Neural progenitor cell (in vitro differentiated cells): ENCODE measurements at regions not wholly inside any gene's neighbourhood (a gene's known extent, or its start where the extent isn't known, plus 50 kb on each side); places are given as distances from the start of the nearest gene placed in this dataset.

Experiments used
- DNase-seq: peaks from one replicate; pipeline ENCODE4 v3.0.0-alpha.2; 2016; ENCODE audit warnings: low spot score
- H2AFZ ChIP-seq: fragments of 200-600 bp; sonication (generic); replicated peaks from 2 replicates; pipeline ENCODE4 v1.6.1; 2016; ENCODE audit warnings: antibody characterized with exemption
- H3F3A ChIP-seq: fragments of 200-600 bp; sonication (generic); 2 replicates; pipeline ENCODE4 v1.6.1; 2016; ENCODE audit warnings: antibody characterized with exemption, low read depth
- H3K27ac ChIP-seq: fragments of 200-600 bp; sonication (generic); 2 replicates; pipeline ENCODE4 v1.5.1; 2016; ENCODE audit warnings: mild to moderate bottlenecking
- H3K27me3 ChIP-seq: fragments of 200-600 bp; sonication (generic); 2 replicates; pipeline ENCODE4 v1.6.1; 2016; ENCODE audit warnings: mild to moderate bottlenecking, moderate library complexity
- H3K36me3 ChIP-seq: fragments of 200-600 bp; sonication (generic); 2 replicates; pipeline ENCODE4 v1.5.1; 2016
- H3K4me1 ChIP-seq: fragments of 200-600 bp; sonication (generic); 2 replicates; pipeline ENCODE4 v1.6.1; 2016; ENCODE audit warnings: mixed run types
- H3K4me2 ChIP-seq: fragments of 200-600 bp; sonication (generic); 2 replicates; pipeline ENCODE4 v1.6.1; 2016
- H3K4me3 ChIP-seq: fragments of 200-600 bp; sonication (generic); 2 replicates; pipeline ENCODE4 v1.5.1; 2016
- H3K79me2 ChIP-seq: fragments of 200-600 bp; sonication (generic); 2 replicates; pipeline ENCODE4 v1.6.1; 2016; ENCODE audit warnings: low read depth
- H3K9ac ChIP-seq: fragments of 200-600 bp; sonication (generic); 2 replicates; pipeline ENCODE4 v1.6.1; 2016
- H3K9me3 ChIP-seq: fragments of 200-600 bp; sonication (generic); 2 replicates; pipeline ENCODE4 v1.5.1; 2016; ENCODE audit warnings: low read depth
- H4K20me1 ChIP-seq: fragments of 200-600 bp; sonication (generic); 2 replicates; pipeline ENCODE4 v1.6.1; 2016; ENCODE audit warnings: low read depth
- H3K27ac Mint-ChIP-seq: 3 replicates; pipeline ENCODE4 v1.8.0; 2021; ENCODE audit warnings: mixed read lengths
- H3K27me3 Mint-ChIP-seq: 2 replicates; pipeline ENCODE4 v1.8.0; 2022; ENCODE audit warnings: low read depth, mild to moderate bottlenecking, inconsistent platforms, moderate library complexity, mixed read lengths; ENCODE audit not compliant: insufficient read depth
- H3K36me3 Mint-ChIP-seq: 3 replicates; pipeline ENCODE4 v1.8.0; 2021; ENCODE audit warnings: mixed read lengths
- H3K4me1 Mint-ChIP-seq: 3 replicates; pipeline ENCODE4 v1.8.0; 2021; ENCODE audit warnings: mixed read lengths
- H3K4me3 Mint-ChIP-seq: 3 replicates; pipeline ENCODE4 v1.8.0; 2021; ENCODE audit warnings: mild to moderate bottlenecking, moderate library complexity, mixed read lengths
- H3K9me3 Mint-ChIP-seq: 3 replicates; pipeline ENCODE4 v1.8.0; 2020; ENCODE audit warnings: mixed read lengths
- CTCF ChIP-seq: fragments of 200-600 bp; sonication (generic); IDR thresholded peaks from 2 replicates; pipeline ENCODE4 v1.5.1; 2017; ENCODE audit warnings: antibody characterized with exemption, mild to moderate bottlenecking
- EZH2 ChIP-seq: fragments of 200-600 bp; sonication (generic); IDR thresholded peaks from 2 replicates; pipeline ENCODE4 v1.6.1; 2017; ENCODE audit warnings: antibody characterized with exemption, mild to moderate bottlenecking, moderate library complexity
- EZH2phosphoT487 ChIP-seq: fragments of 200-600 bp; sonication (generic); IDR thresholded peaks from 2 replicates; pipeline ENCODE4 v1.6.1; 2017; ENCODE audit warnings: antibody characterized with exemption

- H3K4me3 ChIP-seq, result no peak overlapping the region
- no peak overlapping the region for H2AFZ ChIP-seq
- H3K9me3 Mint-ChIP-seq, result peaks cover 19% of the 10 kb centered on the region
- H3K9ac ChIP-seq, result no peak overlapping the region
- no peaks in the 10 kb centered on the region for H3K36me3 ChIP-seq
- no peak overlapping the region for H3K27ac Mint-ChIP-seq
- H3K27me3 ChIP-seq, result peaks cover 18% of the 10 kb centered on the region
- no peaks in the 10 kb centered on the region for H3K79me2 ChIP-seq
- peaks cover 5% of the 10 kb centered on the region for H3K4me1 ChIP-seq
- TF ChIP-seq EZH2, result no peak
- no peak for TF ChIP-seq CTCF
- TF ChIP-seq EZH2phosphoT487, result no peak
- peaks cover under 1% of the 10 kb centered on the region for H4K20me1 ChIP-seq
- H3K9me3 ChIP-seq, result no peaks in the 10 kb centered on the region
- H3F3A ChIP-seq, result peaks cover 5% of the 10 kb centered on the region
- no peak overlapping the region for H3K4me3 Mint-ChIP-seq
- H3K27me3 Mint-ChIP-seq, result peaks cover 21% of the 10 kb centered on the region
- DNase-seq, result no peak
- no peak overlapping the region for H3K27ac ChIP-seq
- peaks cover 3% of the 10 kb centered on the region for H3K36me3 Mint-ChIP-seq
- H3K4me2 ChIP-seq, result no peak overlapping the region
- H3K4me1 Mint-ChIP-seq, result peaks cover 5% of the 10 kb centered on the region
Measured at GRCh38 chr5:3400659-3401058, 195.0 kb upstream of the IRX1 start.

GRCh38 chr5:3394891-3395599 lies 200.6 kb upstream of the IRX1 start:
- DNase-seq, result peak; percentile 70
- no peaks in the 10 kb centered on the region for H3K79me2 ChIP-seq
- H3K27me3 ChIP-seq, result peaks cover 53% of the 10 kb centered on the region
- H2AFZ ChIP-seq, result no peak overlapping the region
- peaks cover 3% of the 10 kb centered on the region for H3K36me3 Mint-ChIP-seq
- H4K20me1 ChIP-seq, result peaks cover 31% of the 10 kb centered on the region
- H3K36me3 ChIP-seq, result no peaks in the 10 kb centered on the region
- peaks cover 17% of the 10 kb centered on the region for H3K9me3 Mint-ChIP-seq
- no peak overlapping the region for H3K27ac ChIP-seq
- peaks cover 30% of the 10 kb centered on the region for H3K4me1 ChIP-seq
- H3F3A ChIP-seq, result peaks cover 36% of the 10 kb centered on the region
- H3K9ac ChIP-seq, result no peak overlapping the region
- peaks cover 37% of the 10 kb centered on the region for H3K4me1 Mint-ChIP-seq
- H3K4me3 ChIP-seq, result no peak overlapping the region
- TF ChIP-seq EZH2phosphoT487 (peak; percentile 96), EZH2 (no peak)
- peak overlapping the region; percentile 60 for H3K4me2 ChIP-seq
- no peaks in the 10 kb centered on the region for H3K9me3 ChIP-seq
- H3K4me3 Mint-ChIP-seq, result peak overlapping the region; percentile 65
- H3K27ac Mint-ChIP-seq, result peak overlapping the region; percentile 28
- peaks cover 29% of the 10 kb centered on the region for H3K27me3 Mint-ChIP-seq

DNA sequence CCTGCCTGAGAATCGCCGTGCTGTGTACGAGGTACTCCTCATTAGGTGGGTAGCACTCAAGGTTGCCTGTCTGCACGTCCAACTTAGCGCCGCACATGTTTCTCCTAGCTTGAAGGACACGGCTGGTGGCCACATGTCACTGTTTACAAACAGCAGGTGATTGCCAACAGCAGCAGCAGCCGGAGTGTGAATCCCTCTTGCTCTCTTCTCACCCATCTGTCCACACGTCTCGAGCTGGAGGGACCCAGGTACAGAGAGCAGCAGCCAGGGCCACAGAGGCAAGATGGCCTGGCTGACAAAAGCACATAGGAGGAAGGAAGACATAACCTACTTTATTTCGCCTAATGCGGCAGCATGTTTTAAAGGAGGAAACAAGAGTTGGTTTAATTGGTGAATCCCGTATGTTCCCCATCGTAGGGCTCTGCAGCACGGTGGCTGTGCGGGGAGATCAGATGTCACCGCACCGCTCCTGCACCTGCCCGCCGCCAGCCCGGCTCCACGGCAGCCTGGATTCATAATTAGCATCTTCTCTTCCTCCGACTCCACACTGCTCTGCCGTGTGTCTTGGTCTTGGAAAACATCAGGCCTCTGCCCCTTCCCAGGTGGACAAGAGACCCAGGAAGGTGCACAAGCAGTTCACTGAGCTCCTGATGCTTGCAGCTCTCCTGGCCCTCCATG lies 201.6 kb upstream of the IRX1 start:
- H3F3A ChIP-seq, result peaks cover 36% of the 10 kb centered on the region

More for the DNA sequence above, 201.6 kb upstream of the IRX1 start:
- Mint-ChIP-seq H3K9me3 (peaks cover 8% of the 10 kb centered on the region), H3K4me1 (peaks cover 37% of the 10 kb centered on the region), H3K36me3 (no peaks in the 10 kb centered on the region), H3K27me3 (peaks cover 25% of the 10 kb centered on the region), H3K27ac (peak overlapping the region; percentile 67), H3K4me3 (no peak overlapping the region)
- peaks cover 53% of the 10 kb centered on the region for H3K27me3 ChIP-seq
- no peak overlapping the region for H3K27ac ChIP-seq
- H3K4me3 ChIP-seq, result no peak overlapping the region
- no peak overlapping the region for H2AFZ ChIP-seq
- no peaks in the 10 kb centered on the region for H3K36me3 ChIP-seq
- peak; percentile 19 for DNase-seq
- no peak overlapping the region for H3K9ac ChIP-seq
- H4K20me1 ChIP-seq, result peaks cover 31% of the 10 kb centered on the region
- no peaks in the 10 kb centered on the region for H3K79me2 ChIP-seq
- peak overlapping the region; percentile 60 for H3K4me2 ChIP-seq
- H3K9me3 ChIP-seq, result no peaks in the 10 kb centered on the region
- peaks cover 30% of the 10 kb centered on the region for H3K4me1 ChIP-seq
- TF ChIP-seq EZH2phosphoT487, result no peak
- TF ChIP-seq EZH2, result no peak
- TF ChIP-seq CTCF, result no peak
